Medulla oblongata (tissue), 1 donor: ENCODE measurements at regions not wholly inside any gene's neighbourhood (a gene's known extent, or its start where the extent isn't known, plus 50 kb on each side); places are given as distances from the start of the nearest gene placed in this dataset.
"Not testable (repeated sequence)": the region's sequence is repeated elsewhere in the genome, so short reads cannot be mapped to it uniquely, and the experiment has no call there.

ENCODE experiments used
- DNase-seq: peaks from one replicate; pipeline ENCODE4 v3.0.0-alpha.2; 2015; ENCODE audit errors: extremely low spot score

GRCh38 chr1:99537886-99538617 is 107.9 kb upstream of the PALMD start:
- DNase-seq: no peak

- DNase-seq: no peak
These were observed 107.3 kb upstream of the PALMD start for GRCh38 chr1:99538618-99538956.

GRCh38 chr1:99539131-99539530 is 106.8 kb upstream of the PALMD start:
- no peak for DNase-seq

- DNase-seq: no peak
These were observed 105.2 kb upstream of the PALMD start for GRCh38 chr1:99540744-99541143.

GRCh38 chr1:99544328-99544727 is 101.6 kb upstream of the PALMD start:
- DNase-seq: no peak

- no peak for DNase-seq
These were observed 99.2 kb upstream of the PALMD start for GRCh38 chr1:99546432-99547416.

GRCh38 chr1:99548943-99549605 is 96.8 kb upstream of the PALMD start:
- DNase-seq: no peak

GRCh38 chr1:99550198-99550597 is 95.7 kb upstream of the PALMD start:
- no peak for DNase-seq

- no peak for DNase-seq
These were observed 93.9 kb upstream of the PALMD start for GRCh38 chr1:99551812-99552614.

GRCh38 chr1:99553301-99553700 is 92.6 kb upstream of the PALMD start:
- DNase-seq: no peak

GRCh38 chr1:99553819-99554218 is 92.1 kb upstream of the PALMD start:
- DNase-seq: not testable (repeated sequence)

- no peak for DNase-seq
These were observed 91.2 kb upstream of the PALMD start for GRCh38 chr1:99554727-99555126.

GRCh38 chr1:99557546-99558202 is 88.2 kb upstream of the PALMD start:
- no peak for DNase-seq

GRCh38 chr1:99559166-99559565 is 86.7 kb upstream of the PALMD start:
- DNase-seq: no peak

GRCh38 chr1:99560207-99561040 is 85.5 kb upstream of the PALMD start:
- no peak for DNase-seq

GRCh38 chr1:99561952-99562351 is 84.0 kb upstream of the PALMD start:
- no peak for DNase-seq

GRCh38 chr1:99565606-99566289 is 80.2 kb upstream of the PALMD start:
- no peak for DNase-seq

- no peak for DNase-seq
These were observed 79.5 kb upstream of the PALMD start for GRCh38 chr1:99566290-99567021.
